ENCODE measurements at regions not wholly inside any gene's neighbourhood (a gene's known extent, or its start where the extent isn't known, plus 50 kb on each side); places are given as distances from the start of the nearest gene placed in this dataset.

DNA sequence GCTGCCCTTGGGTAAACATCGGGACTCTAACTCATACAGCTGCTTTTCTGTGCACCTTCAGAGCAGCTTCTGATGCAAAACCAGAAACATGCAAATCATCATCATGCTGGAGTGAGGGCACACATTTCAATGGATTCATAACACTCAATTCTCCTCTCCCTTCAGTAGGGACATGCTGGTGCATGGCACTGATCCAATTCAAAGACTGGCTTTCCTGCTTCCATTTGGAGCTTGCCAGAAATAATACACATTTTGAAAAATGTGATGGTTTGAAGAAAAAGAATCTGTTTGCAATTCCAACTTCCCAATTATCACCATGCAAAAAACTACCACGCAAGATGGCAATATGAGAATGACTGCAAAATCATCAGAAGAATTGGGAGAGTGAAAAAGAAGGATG is 65.2 kb upstream of the PDE10A start:
- intact Hi-C loops (cut with DNase I): no loop called here
- DNase-seq (ENCODE audit: low spot score): no peak

DNA sequence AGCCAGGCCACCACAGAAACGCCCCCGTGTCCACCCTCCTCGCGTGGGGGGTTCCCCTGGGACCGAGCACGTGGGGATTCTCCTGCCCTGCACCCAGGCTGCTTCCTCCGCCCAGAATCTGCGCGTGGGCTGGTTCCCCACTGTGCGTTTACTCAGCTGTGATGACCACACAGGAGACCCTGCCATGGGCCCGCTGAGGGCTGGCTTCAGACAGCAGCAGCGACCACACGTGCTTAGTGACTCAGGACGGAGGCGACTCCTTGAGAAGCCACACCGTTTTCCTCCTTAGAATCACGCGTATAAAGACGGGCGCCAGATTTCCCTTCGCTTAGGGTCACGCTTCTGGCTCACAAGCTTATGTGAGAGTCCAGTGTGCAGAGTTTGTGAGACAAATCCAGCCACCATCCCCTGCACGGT is 63.9 kb upstream of the PDE10A start:
- intact Hi-C loops (cut with DNase I): no loop called here
- no peak for DNase-seq (ENCODE audit: low spot score)

DNA sequence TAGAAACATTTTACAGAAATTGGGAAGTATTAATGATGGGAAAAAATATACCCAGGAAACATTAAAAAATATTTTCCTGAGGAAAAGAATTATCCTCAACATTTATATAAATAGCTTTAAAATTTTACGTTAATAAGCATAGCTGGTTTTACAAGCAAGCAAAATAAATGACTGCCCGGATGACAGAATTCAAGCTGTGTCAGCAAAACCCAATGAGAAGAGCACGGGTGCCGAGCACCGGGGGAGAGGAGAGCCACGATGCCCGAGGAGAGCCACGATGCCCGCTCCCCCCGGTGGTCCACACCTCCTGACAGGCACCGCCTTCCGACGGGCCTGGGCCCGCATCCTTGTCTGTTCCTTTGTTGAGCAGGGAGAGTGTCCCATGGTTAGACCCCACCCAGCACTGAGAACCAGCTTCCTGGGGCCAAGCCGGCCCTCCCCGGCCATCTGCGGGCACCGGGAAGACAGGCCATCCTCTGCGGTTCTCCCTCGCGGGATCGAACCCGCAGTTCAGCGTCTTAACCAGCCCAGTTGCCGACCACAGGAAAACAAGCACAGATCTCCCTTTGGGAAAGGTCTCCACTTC is 63.3 kb upstream of the PDE10A start:
- intact Hi-C loops (cut with DNase I): no loop called here
- DNase-seq (ENCODE audit: low spot score): no peak

GRCh38 chr6:165725201-165725600 is 62.2 kb upstream of the PDE10A start:
- intact Hi-C loops (cut with DNase I): no loop called here
- DNase-seq (ENCODE audit: low spot score): no peak

- no peak for DNase-seq (ENCODE audit: low spot score)
- intact Hi-C loops (cut with DNase I): no loop called here
Measured at GRCh38 chr6:165723326-165723725, 60.3 kb upstream of the PDE10A start.

DNA sequence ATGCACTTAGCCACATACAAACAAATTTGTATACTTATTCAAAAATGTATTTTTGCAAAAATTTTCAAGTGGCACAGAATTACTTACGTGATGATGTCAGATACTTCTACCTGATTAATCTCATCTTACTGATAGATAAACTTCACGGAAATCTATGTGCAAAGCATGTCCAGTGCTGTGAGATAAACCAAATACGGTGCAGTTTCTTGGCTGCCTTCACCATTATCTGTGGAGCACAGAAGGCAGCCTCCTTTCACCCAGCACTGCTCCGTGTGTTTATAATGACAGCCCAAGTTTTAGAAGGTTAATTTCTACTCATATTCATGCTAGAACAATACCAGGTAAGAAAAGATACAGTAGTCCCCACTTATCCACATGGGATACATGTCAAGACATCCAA is 59.0 kb upstream of the PDE10A start:
- intact Hi-C loops (cut with DNase I): no loop called here
- no peak for DNase-seq (ENCODE audit: low spot score)

- intact Hi-C loops (cut with DNase I): no loop called here
- no peak for DNase-seq (ENCODE audit: low spot score)
Measured at GRCh38 chr6:165721356-165721755, 58.3 kb upstream of the PDE10A start.

DNA sequence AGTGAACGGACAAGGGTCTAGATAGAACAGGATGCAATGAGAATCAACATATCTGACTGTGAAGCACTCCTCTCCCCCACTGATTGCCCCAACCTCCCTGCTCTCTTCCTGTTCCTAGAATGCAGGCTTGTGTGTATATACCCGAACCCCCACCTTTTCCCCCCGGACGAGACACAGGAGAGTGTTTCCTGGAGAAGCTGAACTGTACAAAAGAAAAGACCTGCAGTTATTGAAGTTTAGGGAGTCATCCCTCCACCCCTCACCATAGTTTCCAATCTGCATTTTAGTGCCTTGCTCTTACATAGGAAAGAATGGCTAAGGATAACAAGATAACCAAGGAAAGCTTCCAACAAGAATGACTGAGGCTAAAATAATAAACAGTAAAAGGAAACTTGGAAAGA is 55.5 kb upstream of the PDE10A start:
- no peak for DNase-seq (ENCODE audit: low spot score)
- intact Hi-C loops (cut with DNase I): loop anchor here in 1 of 2 donors (5.0 kb wide), 1 partner anchor 194 kb away; no protein-coding TSS in a partner anchor

GRCh38 chr6:165717732-165718465 is 54.9 kb upstream of the PDE10A start:
- intact Hi-C loops (cut with DNase I): loop anchor here in 1 of 2 donors (5.0 kb wide), 1 partner anchor 194 kb away; no protein-coding TSS in a partner anchor
- DNase-seq (ENCODE audit: low spot score): no peak

DNA sequence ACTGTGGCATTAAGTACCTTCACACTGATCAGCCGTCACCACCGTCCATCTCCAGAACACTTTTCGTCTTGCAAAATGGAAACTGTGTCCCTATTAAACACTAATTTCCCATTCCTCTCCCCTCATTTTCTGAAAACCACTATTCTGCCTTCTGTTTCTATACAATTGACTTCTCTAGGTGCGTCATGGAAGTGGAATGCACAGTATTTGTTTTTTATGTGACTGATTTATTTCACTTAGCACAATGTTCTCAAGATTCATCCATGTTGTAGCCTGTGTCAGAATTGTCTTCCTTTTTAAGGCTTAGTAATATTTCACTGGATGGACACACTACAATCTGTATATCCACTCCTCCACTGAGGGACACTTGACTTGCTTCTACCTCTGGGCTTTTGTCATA is 53.8 kb upstream of the PDE10A start:
- intact Hi-C loops (cut with DNase I): loop anchor here in 1 of 2 donors (5.0 kb wide), 1 partner anchor 195 kb away; no protein-coding TSS in a partner anchor
- no peak for DNase-seq (ENCODE audit: low spot score)

DNA sequence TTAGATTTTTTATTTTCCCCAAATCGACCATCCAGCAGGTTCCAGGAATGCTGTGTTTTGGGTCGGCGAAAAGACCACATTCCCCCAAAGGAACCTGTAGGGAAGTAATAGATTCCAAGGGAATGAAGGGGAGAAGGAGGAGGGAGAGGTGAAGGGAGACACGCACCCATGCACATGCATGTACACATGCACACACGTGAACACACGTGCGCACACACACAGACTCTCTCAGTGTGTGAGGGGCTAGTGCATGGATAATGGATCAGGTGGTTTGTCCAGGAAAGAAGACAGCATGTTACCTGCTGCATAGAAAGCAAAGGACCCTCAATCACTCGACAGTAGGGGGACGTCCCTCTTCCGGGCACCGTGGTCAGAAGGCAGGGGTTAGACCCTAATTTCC is 52.4 kb upstream of the PDE10A start:
- no peak for DNase-seq (ENCODE audit: low spot score)
- intact Hi-C loops (cut with DNase I): loop anchor here in 1 of 2 donors (5.0 kb wide), 1 partner anchor 197 kb away; no protein-coding TSS in a partner anchor

GRCh38 chr6:165714907-165715306 is 51.9 kb upstream of the PDE10A start:
- intact Hi-C loops (cut with DNase I): loop anchor here in 1 of 2 donors (5.0 kb wide), 1 partner anchor 197 kb away; no protein-coding TSS in a partner anchor
- DNase-seq (ENCODE audit: low spot score): no peak

DNA sequence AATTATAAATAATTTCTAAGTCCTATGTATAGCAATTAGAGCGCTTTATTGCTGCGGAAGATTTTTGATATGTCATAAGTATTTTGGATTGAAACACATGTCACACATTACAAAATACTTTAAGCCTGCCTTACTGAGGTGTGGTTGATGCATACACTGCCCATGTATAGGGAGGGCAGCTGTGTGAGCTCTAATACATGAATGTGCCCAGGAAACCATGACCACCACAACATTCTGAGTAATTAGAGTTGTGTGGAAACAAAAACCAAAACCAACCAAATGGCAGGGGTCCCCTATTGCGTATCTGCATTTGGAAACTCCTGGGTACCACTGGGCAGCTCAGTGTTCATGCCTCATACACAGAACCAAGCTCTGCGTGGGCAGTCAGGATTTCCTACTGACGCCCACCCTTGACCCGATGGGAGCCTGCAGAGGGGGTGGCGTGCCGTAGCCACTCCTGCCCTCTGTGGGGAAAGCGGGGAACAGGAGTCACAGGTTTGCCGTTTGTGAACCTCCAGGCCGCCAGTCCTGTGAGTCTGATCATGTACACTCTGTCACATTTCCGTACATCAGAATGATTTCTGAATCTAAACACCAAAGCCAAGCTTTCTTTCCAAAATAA is 50.9 kb upstream of the PDE10A start:
- no peak for DNase-seq (ENCODE audit: low spot score)
- intact Hi-C loops (cut with DNase I): no loop called here
